ENCODE measurements at regions not wholly inside any gene's neighbourhood (a gene's known extent, or its start where the extent isn't known, plus 50 kb on each side); places are given as distances from the start of the nearest gene placed in this dataset.

DNA sequence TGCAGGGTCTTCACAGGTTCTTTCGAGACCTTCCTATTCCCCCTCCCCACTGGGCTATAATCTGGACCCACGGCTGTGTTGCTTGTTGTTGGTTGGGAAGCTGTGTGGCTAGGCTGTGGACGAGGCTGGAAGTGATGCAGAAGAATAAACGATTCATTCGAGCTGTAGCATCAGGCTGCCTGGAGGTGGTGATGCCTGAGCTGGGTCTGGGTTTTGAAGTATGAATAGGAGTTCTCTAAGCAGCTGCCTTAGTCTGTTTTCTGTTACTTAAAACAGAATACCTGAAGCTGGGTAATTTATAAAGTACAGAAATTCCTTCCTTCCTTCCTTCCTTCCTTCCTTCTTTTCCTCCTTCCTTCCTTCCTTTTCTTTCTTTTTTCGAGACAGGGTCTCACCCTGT, 126.5 kb upstream of the ZEB1 start:
- no peak for TF ChIP-seq POLR2A (IDR thresholded peaks at IDR 0.05)
- no peak for TF ChIP-seq EP300 (IDR thresholded peaks at IDR 0.05)

Measured in sigmoid colon (tissue), 4 donors.